HCT116 (cell line): ENCODE measurements at regions not wholly inside any gene's neighbourhood (a gene's known extent, or its start where the extent isn't known, plus 50 kb on each side); places are given as distances from the start of the nearest gene placed in this dataset.
A peak's percentile ranks its signal among the peaks of the same experiment; 100 is the strongest.

Experiments
- ATAC-seq: fragments of 200-7000 bp; cut with Tn5 transposase; 2 replicates; pipeline ENCODE4 v1.9.1; 2020; ENCODE audit warnings: mild to moderate bottlenecking, moderate library complexity
- BruUV-seq: library from RNA; stranded (reverse); fragments of 400-500 nt; replicated peaks from 2 replicates; lab custom pipeline; 2021; lab: Mats Ljungman, UMichigan
- CTCF ChIA-PET: fragments of 300-600 bp; sonication (Branson Sonifier 250); formaldehyde crosslinking; loops from one replicate; lab custom pipeline; 2021; ENCODE audit warnings: antibody characterized with exemption; lab: Charles Lee
- POLR2A ChIA-PET: fragments of 300-600, 350-600 bp; sonication (Branson Sonifier 250); formaldehyde crosslinking; loops from one replicate; lab custom pipeline; 2021; ENCODE audit warnings: antibody characterized with exemption; lab: Charles Lee
- RAD21 ChIA-PET, 2 experiments: fragments of 300-600 bp; sonication (Branson Sonifier 250); formaldehyde crosslinking; loops; one replicate each; lab custom pipeline; 2023; ENCODE audit warnings: low total read pairs in 2 of 2; ENCODE audit not compliant: uncharacterized antibody in 2 of 2, unreplicated experiment in 2 of 2, low non-redundant PET in 1 of 2; lab: Charles Lee
- DNase-seq: peaks from one replicate; pipeline ENCODE4 v3.0.0-alpha.2; 2010; ENCODE audit warnings: low read depth, low spot score
- H2AFZ ChIP-seq: fragments of 200-600 bp; shearing (Covaris generic), sonication (generic); 2 replicates; pipeline ENCODE4 v1.6.1; 2017; ENCODE audit warnings: low read depth, mixed run types, mixed read lengths, antibody characterized with exemption, low read length; ENCODE audit not compliant: poor library complexity, severe bottlenecking
- H3K27ac ChIP-seq: 2 replicates; pipeline ENCODE4 v1.5.1; 2012; ENCODE audit warnings: low read depth, low read length
- H3K27me3 ChIP-seq: fragments of 200-600 bp; sonication (generic); 2 replicates; pipeline ENCODE4 v1.6.1; 2016; ENCODE audit warnings: mixed run types, low read length, mixed read lengths; ENCODE audit not compliant: insufficient read depth
- H3K36me3 ChIP-seq, 2 experiments: fragments of 200-500 bp in 1 of 2; fragments of 200-600 bp in 1 of 2; sonication (Bioruptor generic) in 1 of 2; sonication (generic) in 1 of 2; 2 replicates each; pipeline versions ENCODE4 v1.5.1 to v1.6.1; 2014 to 2016; ENCODE audit warnings: low read length in 2 of 2, inconsistent platforms in 1 of 2, mixed read lengths in 1 of 2, mixed run types in 1 of 2; ENCODE audit not compliant: insufficient read depth in 2 of 2, control insufficient read depth in 1 of 2
- H3K4me1 ChIP-seq, 2 experiments: fragments of 200-600 bp in 1 of 2; sonication (generic) in 1 of 2; 2 replicates each; pipeline versions ENCODE4 v1.5.1 to v1.6.1; 2012 to 2017; ENCODE audit warnings: low read length in 2 of 2, inconsistent platforms in 1 of 2, mild to moderate bottlenecking in 1 of 2, mixed read lengths in 1 of 2, mixed run types in 1 of 2, moderate library complexity in 1 of 2; ENCODE audit not compliant: insufficient read depth in 2 of 2, control insufficient read depth in 1 of 2
- H3K4me2 ChIP-seq: fragments of 200-600 bp; sonication (generic); 2 replicates; pipeline ENCODE4 v1.6.1; 2017; ENCODE audit warnings: mixed run types, low read length, mixed read lengths
- H3K4me3 ChIP-seq, 2 experiments: fragments of 200-600 bp in 1 of 2; sonication (generic) in 1 of 2; replicated peaks in 1 of 2; 2 replicates each; pipeline ENCODE4 v1.5.1; 2011 to 2016; ENCODE audit warnings: low read length in 2 of 2, control low read depth in 1 of 2, low read depth in 1 of 2, mild to moderate bottlenecking in 1 of 2, mixed read lengths in 1 of 2, mixed run types in 1 of 2
- H3K79me2 ChIP-seq: fragments of 200-600 bp; sonication (generic); 2 replicates; pipeline ENCODE4 v1.6.1; 2017; ENCODE audit warnings: mild to moderate bottlenecking, mixed run types, low read length, moderate library complexity, mixed read lengths; ENCODE audit not compliant: insufficient read depth
- H3K9ac ChIP-seq: fragments of 200-600 bp; sonication (generic); 2 replicates; pipeline ENCODE4 v1.6.1; 2016; ENCODE audit warnings: low read length, mixed read lengths
- H3K9me2 ChIP-seq: fragments of 200-600 bp; sonication (generic), shearing (Covaris generic); 2 replicates; pipeline ENCODE4 v1.6.1; 2017; ENCODE audit warnings: mixed run types, mild to moderate bottlenecking, moderate library complexity; ENCODE audit not compliant: insufficient read depth
- H3K9me3 ChIP-seq, 2 experiments: fragments of 200-500 bp in 1 of 2; fragments of 200-600 bp in 1 of 2; sonication (Bioruptor generic) in 1 of 2; sonication (generic) in 1 of 2; 2 replicates each; pipeline ENCODE4 v1.6.1; 2014 to 2017; ENCODE audit warnings: low read length in 2 of 2, mixed read lengths in 2 of 2, inconsistent platforms in 1 of 2, low read depth in 1 of 2, mild to moderate bottlenecking in 1 of 2, mixed run types in 1 of 2, moderate library complexity in 1 of 2; ENCODE audit not compliant: control insufficient read depth in 1 of 2, insufficient read depth in 1 of 2
- H4K20me1 ChIP-seq: fragments of 200-600 bp; sonication (generic), shearing (Covaris generic); 2 replicates; pipeline ENCODE4 v1.6.1; 2017; ENCODE audit warnings: mixed run types, mild to moderate bottlenecking, moderate library complexity; ENCODE audit not compliant: insufficient read depth
- CEBPB ChIP-seq: IDR thresholded peaks from 2 replicates; pipeline ENCODE4 v1.6.1; 2012; ENCODE audit warnings: low read depth
- CTCF ChIP-seq, 3 experiments: fragments of 200-600 bp in 1 of 3; sonication (generic) in 1 of 3; IDR thresholded peaks in 2 of 3; conservative IDR thresholded peaks in 1 of 3; 2 replicates each; pipeline ENCODE4 v1.5.1; 2012 to 2017; ENCODE audit warnings: low read depth in 2 of 3, low read length in 2 of 3, antibody characterized with exemption in 1 of 3, borderline replicate concordance in 1 of 3, control low read depth in 1 of 3, mild to moderate bottlenecking in 1 of 3, mixed read lengths in 1 of 3, mixed run types in 1 of 3, moderate library complexity in 1 of 3; ENCODE audit not compliant: insufficient read depth in 1 of 3
- SP1 ChIP-seq: IDR thresholded peaks from 2 replicates; pipeline ENCODE4 v1.6.1; 2012; ENCODE audit warnings: low read depth
- TCF7L2 ChIP-seq: IDR thresholded peaks from 2 replicates; pipeline ENCODE4 v1.7.0; 2011; ENCODE audit warnings: borderline replicate concordance, inconsistent platforms; ENCODE audit not compliant: insufficient read depth, insufficient read length; ENCODE audit errors: extremely low read depth
- intact Hi-C: fragments of 100-400 bp; cut with micrococcal nuclease; formaldehyde crosslinking; loops from 2 replicates; pipeline ENCODE4 v1.10.0; 2022

- H3K4me2 ChIP-seq, result peak overlapping the region; percentile 21; the same call in 1 of the 2 replicates
- no peak overlapping the region for H3K4me3 ChIP-seq
- H2AFZ ChIP-seq, result peak overlapping the region; percentile 41
- RAD21 ChIA-PET, result no interaction called here
- H3K79me2 ChIP-seq, result no peaks in the 10 kb centered on the region
- ATAC-seq, result peak; percentile 57; the same call in 1 of the 2 replicates
- no peak overlapping the region for H3K27ac ChIP-seq
- H3K9me3 ChIP-seq, result no peaks in the 10 kb centered on the region
- no TSS peak for BruUV-seq
- TF ChIP-seq TCF7L2 (peak; percentile 84), SP1 (peak; percentile 22; the same call in 1 of the 2 replicates), CEBPB (peak; percentile 91), CTCF (IDR thresholded peaks at IDR 0.05 in 2 of 3, conservative IDR thresholded peaks at IDR 0.05 in 1 of 3; ENCODE audit: borderline replicate concordance in 1 of 3, insufficient read depth in 1 of 3, low read depth in 2 of 3, low read length in 2 of 3) (no peak)
- TF ChIP-seq, all 23 proteins: peak for 3
- intact Hi-C loops, result no loop called here
- Histone ChIP-seq H3K4me1 (peaks cover 0 to 9% of the 10 kb centered on the region in 2 experiments; a peak in 2 of 4 replicates), H3K36me3 (no peaks in the 10 kb centered on the region), H3K9me2 (no peaks in the 10 kb centered on the region), H3K9ac (no peak overlapping the region), H4K20me1 (no peaks in the 10 kb centered on the region), H3K27me3 (no peaks in the 10 kb centered on the region)
- CTCF ChIA-PET, result no interaction called here
- peak; percentile 7 for DNase-seq
- POLR2A ChIA-PET, result no interaction called here
These were observed 73.5 kb upstream of the NGF start for GRCh38 chr1:115411371-115412063.
